SK-N-SH treated with all-trans-retinoic acid at 6 μM for 48 hours (cell line): ENCODE measurements at regions not wholly inside any gene's neighbourhood (a gene's known extent, or its start where the extent isn't known, plus 50 kb on each side); places are given as distances from the start of the nearest gene placed in this dataset.

Experiments used
- ATAC-seq: fragments of 200-7000 bp; cut with Tn5 transposase; 3 replicates; pipeline ENCODE4 v1.9.1; 2020; ENCODE audit warnings: mild to moderate bottlenecking, moderate library complexity
- ARNTL ChIP-seq: fragments of 450-650 bp; formaldehyde crosslinking; IDR thresholded peaks from 2 replicates; pipeline ENCODE4 v1.5.0; 2020; ENCODE audit warnings: low read depth, mild to moderate bottlenecking, moderate library complexity, borderline replicate concordance
- BACH2 ChIP-seq: fragments of 250-450 bp; sonication (Bioruptor Pico); IDR thresholded peaks from 2 replicates; pipeline ENCODE4 v1.9.0; 2021; ENCODE audit warnings: mild to moderate bottlenecking, borderline replicate concordance
- CREB5 ChIP-seq: fragments of 250-450 bp; sonication (Bioruptor Pico); IDR thresholded peaks from 2 replicates; pipeline ENCODE4 v1.5.1; 2020; ENCODE audit warnings: low read depth, mild to moderate bottlenecking, moderate library complexity
- CSDC2 ChIP-seq: fragments of 250-450 bp; sonication (Bioruptor Pico); IDR thresholded peaks from 2 replicates; pipeline ENCODE4 v1.5.0; 2020; ENCODE audit warnings: mild to moderate bottlenecking, moderate library complexity
- CSRNP3 ChIP-seq: fragments of 250-450 bp; sonication (Bioruptor Pico); IDR thresholded peaks from 2 replicates; pipeline ENCODE4 v1.5.1; 2021; ENCODE audit warnings: mild to moderate bottlenecking, moderate library complexity
- ESRRG ChIP-seq: fragments of 250-450 bp; sonication (Bioruptor Pico); IDR thresholded peaks from 2 replicates; pipeline ENCODE4 v1.6.1; 2021; ENCODE audit warnings: mild to moderate bottlenecking
- GLIS3 ChIP-seq: fragments of 250-450 bp; sonication (Bioruptor Pico); IDR thresholded peaks from 2 replicates; pipeline ENCODE4 v1.5.0; 2020; ENCODE audit warnings: mild to moderate bottlenecking, moderate library complexity
- ISL1 ChIP-seq: fragments of 250-450 bp; sonication (Bioruptor Pico); IDR thresholded peaks from 2 replicates; pipeline ENCODE4 v2.1.2; 2022; ENCODE audit warnings: mild to moderate bottlenecking, moderate library complexity
- POU6F1 ChIP-seq: fragments of 250-450 bp; sonication (Bioruptor Pico); IDR thresholded peaks from 2 replicates; pipeline ENCODE4 v1.8.0; 2021; ENCODE audit warnings: low read depth, mild to moderate bottlenecking, moderate library complexity, borderline replicate concordance
- PPARA ChIP-seq: fragments of 250-450 bp; sonication (Bioruptor Pico); IDR thresholded peaks from 2 replicates; pipeline ENCODE4 v1.5.0; 2020; ENCODE audit warnings: mild to moderate bottlenecking, borderline replicate concordance
- RARB ChIP-seq: fragments of 250-450 bp; sonication (Bioruptor Pico); IDR thresholded peaks from 2 replicates; pipeline ENCODE4 v1.8.0; 2021; ENCODE audit warnings: mild to moderate bottlenecking, moderate library complexity
- TCF4 ChIP-seq: fragments of 250-450 bp; sonication (Bioruptor Pico); IDR thresholded peaks from 2 replicates; pipeline ENCODE4 v1.8.0; 2021; ENCODE audit warnings: mild to moderate bottlenecking, moderate library complexity, borderline replicate concordance
- TOX ChIP-seq: fragments of 250-450 bp; sonication (Bioruptor Pico); IDR thresholded peaks from 2 replicates; pipeline ENCODE4 v1.8.0; 2021; ENCODE audit warnings: mild to moderate bottlenecking, moderate library complexity, borderline replicate concordance
- ZC3H10 ChIP-seq: fragments of 250-450 bp; sonication (Bioruptor Pico); IDR thresholded peaks from 2 replicates; pipeline ENCODE4 v1.5.1; 2021; ENCODE audit warnings: mild to moderate bottlenecking, moderate library complexity
- ZFP3 ChIP-seq: fragments of 250-450 bp; sonication (Bioruptor Pico); IDR thresholded peaks from 2 replicates; pipeline ENCODE4 v1.5.0; 2020; ENCODE audit warnings: mild to moderate bottlenecking, moderate library complexity
- ZFP30 ChIP-seq: fragments of 450-650 bp; formaldehyde crosslinking; IDR thresholded peaks from 2 replicates; pipeline ENCODE4 v1.5.0; 2022; ENCODE audit warnings: mild to moderate bottlenecking, moderate library complexity
- ZNF565 ChIP-seq: fragments of 450-650 bp; formaldehyde crosslinking; conservative IDR thresholded peaks from 2 replicates; pipeline ENCODE4 v1.5.0; 2020; ENCODE audit warnings: low read depth, mild to moderate bottlenecking, moderate library complexity
- ZNF70 ChIP-seq: fragments of 450-650 bp; formaldehyde crosslinking; IDR thresholded peaks from 2 replicates; pipeline ENCODE4 v1.5.0; 2020; ENCODE audit warnings: mild to moderate bottlenecking, moderate library complexity
- ZNF8 ChIP-seq: fragments of 450-650 bp; formaldehyde crosslinking; IDR thresholded peaks from 2 replicates; pipeline ENCODE4 v1.5.0; 2020; ENCODE audit warnings: mild to moderate bottlenecking, moderate library complexity
- TF ChIP-seq, protein P1 (sequence below): fragments of 250-450 bp; sonication (Bioruptor Pico); IDR thresholded peaks from 2 replicates; pipeline ENCODE4 v1.8.0; 2020; ENCODE audit warnings: mild to moderate bottlenecking, moderate library complexity, borderline replicate concordance
- TF ChIP-seq, protein P2 (sequence below): fragments of 250-450 bp; sonication (Bioruptor Pico); IDR thresholded peaks from 2 replicates; pipeline ENCODE4 v1.5.0; 2020; ENCODE audit warnings: mild to moderate bottlenecking, moderate library complexity

GRCh38 chr5:77157732-77158532, 52.5 kb upstream of the PDE8B start:
- ATAC-seq, result no peak
- TF ChIP-seq CREB5 (no peak), POU6F1 (no peak), TOX (CRISPR knock-in tag) (no peak), ZNF8 (CRISPR knock-in tag) (no peak), ISL1 (CRISPR knock-in tag) (no peak), TCF4 (CRISPR knock-in tag) (no peak), GLIS3 (CRISPR knock-in tag) (no peak), ZC3H10 (CRISPR knock-in tag) (no peak), ESRRG (CRISPR knock-in tag) (no peak), ZNF70 (CRISPR knock-in tag) (no peak), RARB (CRISPR knock-in tag) (no peak)
- TF ChIP-seq, protein P1, sequence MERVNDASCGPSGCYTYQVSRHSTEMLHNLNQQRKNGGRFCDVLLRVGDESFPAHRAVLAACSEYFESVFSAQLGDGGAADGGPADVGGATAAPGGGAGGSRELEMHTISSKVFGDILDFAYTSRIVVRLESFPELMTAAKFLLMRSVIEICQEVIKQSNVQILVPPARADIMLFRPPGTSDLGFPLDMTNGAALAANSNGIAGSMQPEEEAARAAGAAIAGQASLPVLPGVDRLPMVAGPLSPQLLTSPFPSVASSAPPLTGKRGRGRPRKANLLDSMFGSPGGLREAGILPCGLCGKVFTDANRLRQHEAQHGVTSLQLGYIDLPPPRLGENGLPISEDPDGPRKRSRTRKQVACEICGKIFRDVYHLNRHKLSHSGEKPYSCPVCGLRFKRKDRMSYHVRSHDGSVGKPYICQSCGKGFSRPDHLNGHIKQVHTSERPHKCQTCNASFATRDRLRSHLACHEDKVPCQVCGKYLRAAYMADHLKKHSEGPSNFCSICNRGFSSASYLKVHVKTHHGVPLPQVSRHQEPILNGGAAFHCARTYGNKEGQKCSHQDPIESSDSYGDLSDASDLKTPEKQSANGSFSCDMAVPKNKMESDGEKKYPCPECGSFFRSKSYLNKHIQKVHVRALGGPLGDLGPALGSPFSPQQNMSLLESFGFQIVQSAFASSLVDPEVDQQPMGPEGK (CRISPR knock-in tag), result no peak

DNA sequence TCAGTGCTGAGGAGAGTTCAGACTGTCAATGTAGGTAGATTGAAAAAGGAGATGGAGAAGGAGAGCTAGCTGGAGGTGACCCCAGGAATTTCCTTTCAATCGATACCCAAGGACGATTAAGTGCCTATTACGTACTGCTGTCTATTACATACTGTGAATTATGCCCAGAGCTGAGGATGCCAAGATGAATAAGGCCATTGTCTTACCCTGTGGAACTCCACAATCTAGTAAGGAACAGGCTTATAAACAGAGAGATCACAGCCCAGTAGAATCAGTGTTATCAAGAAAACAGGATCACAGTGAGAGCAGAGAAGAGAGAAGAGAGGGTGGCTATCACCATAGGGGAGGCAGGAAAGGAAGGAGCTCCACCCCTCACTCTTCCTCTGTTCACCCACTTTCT, 54.1 kb upstream of the PDE8B start:
- TF ChIP-seq ZNF70 (CRISPR knock-in tag) (no peak), CSRNP3 (no peak), ESRRG (CRISPR knock-in tag) (no peak), ZFP3 (CRISPR knock-in tag) (no peak), ZC3H10 (CRISPR knock-in tag) (no peak), ZNF565 (CRISPR knock-in tag) (no peak), ZFP30 (CRISPR knock-in tag) (no peak), POU6F1 (no peak), GLIS3 (CRISPR knock-in tag) (no peak), BACH2 (CRISPR knock-in tag) (no peak), RARB (CRISPR knock-in tag) (no peak), CSDC2 (no peak), PPARA (no peak), ISL1 (CRISPR knock-in tag) (no peak), TOX (CRISPR knock-in tag) (no peak), ARNTL (CRISPR knock-in tag) (no peak)
- TF ChIP-seq, protein P2, sequence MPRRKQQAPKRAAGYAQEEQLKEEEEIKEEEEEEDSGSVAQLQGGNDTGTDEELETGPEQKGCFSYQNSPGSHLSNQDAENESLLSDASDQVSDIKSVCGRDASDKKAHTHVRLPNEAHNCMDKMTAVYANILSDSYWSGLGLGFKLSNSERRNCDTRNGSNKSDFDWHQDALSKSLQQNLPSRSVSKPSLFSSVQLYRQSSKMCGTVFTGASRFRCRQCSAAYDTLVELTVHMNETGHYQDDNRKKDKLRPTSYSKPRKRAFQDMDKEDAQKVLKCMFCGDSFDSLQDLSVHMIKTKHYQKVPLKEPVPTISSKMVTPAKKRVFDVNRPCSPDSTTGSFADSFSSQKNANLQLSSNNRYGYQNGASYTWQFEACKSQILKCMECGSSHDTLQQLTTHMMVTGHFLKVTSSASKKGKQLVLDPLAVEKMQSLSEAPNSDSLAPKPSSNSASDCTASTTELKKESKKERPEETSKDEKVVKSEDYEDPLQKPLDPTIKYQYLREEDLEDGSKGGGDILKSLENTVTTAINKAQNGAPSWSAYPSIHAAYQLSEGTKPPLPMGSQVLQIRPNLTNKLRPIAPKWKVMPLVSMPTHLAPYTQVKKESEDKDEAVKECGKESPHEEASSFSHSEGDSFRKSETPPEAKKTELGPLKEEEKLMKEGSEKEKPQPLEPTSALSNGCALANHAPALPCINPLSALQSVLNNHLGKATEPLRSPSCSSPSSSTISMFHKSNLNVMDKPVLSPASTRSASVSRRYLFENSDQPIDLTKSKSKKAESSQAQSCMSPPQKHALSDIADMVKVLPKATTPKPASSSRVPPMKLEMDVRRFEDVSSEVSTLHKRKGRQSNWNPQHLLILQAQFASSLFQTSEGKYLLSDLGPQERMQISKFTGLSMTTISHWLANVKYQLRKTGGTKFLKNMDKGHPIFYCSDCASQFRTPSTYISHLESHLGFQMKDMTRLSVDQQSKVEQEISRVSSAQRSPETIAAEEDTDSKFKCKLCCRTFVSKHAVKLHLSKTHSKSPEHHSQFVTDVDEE (CRISPR knock-in tag), result no peak

More for the DNA sequence above, 54.1 kb upstream of the PDE8B start:
- no peak for ATAC-seq
